ENCODE measurements at regions not wholly inside any gene's neighbourhood (a gene's known extent, or its start where the extent isn't known, plus 50 kb on each side); places are given as distances from the start of the nearest gene placed in this dataset.

DNA sequence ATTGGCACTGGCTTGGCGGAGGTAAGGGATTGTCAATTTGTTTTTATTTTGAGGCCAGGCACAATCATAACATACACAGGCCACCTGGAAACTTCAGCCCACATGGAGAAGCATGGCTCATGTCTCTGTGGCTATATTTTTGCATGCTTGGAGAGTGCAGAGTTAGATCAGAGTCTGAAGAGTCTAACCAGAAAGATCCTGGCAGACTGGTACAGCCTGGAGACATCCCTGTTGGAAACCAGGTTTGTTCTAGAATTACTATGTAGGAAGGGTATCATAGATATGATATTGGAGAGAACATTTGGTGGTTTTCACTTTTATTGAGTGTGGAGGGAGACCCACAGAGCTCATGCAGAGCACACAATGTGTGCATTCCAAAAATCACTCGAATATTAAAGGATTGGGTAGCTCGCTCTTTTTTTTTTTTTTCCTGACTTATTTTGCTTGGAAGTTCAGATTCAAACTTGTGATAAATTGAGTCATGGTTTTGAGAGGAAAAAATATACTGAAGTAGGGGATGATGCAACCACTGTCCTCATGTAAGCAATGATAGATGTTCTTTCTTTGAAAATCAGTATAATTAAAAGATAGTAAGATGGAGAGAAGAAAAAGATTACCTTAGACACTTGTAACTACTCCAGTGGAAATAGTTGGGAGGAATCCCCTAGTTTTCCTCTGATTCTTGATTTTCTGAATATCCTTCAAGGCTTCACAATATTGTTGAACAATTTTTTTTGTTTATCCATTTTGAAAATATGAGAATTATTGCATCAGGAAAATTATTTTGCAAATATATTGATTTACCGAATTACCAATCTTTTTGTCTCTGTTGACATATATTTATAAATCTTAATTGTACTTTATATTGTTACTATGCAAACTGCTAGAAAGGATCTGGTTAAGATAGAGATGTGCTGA is 185.7 kb upstream of the ZEB2 start:
- TF ChIP-seq, protein P1, sequence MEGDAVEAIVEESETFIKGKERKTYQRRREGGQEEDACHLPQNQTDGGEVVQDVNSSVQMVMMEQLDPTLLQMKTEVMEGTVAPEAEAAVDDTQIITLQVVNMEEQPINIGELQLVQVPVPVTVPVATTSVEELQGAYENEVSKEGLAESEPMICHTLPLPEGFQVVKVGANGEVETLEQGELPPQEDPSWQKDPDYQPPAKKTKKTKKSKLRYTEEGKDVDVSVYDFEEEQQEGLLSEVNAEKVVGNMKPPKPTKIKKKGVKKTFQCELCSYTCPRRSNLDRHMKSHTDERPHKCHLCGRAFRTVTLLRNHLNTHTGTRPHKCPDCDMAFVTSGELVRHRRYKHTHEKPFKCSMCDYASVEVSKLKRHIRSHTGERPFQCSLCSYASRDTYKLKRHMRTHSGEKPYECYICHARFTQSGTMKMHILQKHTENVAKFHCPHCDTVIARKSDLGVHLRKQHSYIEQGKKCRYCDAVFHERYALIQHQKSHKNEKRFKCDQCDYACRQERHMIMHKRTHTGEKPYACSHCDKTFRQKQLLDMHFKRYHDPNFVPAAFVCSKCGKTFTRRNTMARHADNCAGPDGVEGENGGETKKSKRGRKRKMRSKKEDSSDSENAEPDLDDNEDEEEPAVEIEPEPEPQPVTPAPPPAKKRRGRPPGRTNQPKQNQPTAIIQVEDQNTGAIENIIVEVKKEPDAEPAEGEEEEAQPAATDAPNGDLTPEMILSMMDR (IDR thresholded peaks at IDR 0.05) = no peak
- TF ChIP-seq POLR2AphosphoS5 (IDR thresholded peaks at IDR 0.05) = no peak
- TF ChIP-seq EP300 (IDR thresholded peaks at IDR 0.05) = no peak
- no peak for TF ChIP-seq POLR2A (IDR thresholded peaks at IDR 0.05)

All from suprapubic skin (tissue), 4 donors.